Stimulated activated CD8-positive, alpha-beta memory T cell treated with anti-CD3 and anti-CD28 coated beads, Interleukin-2, amount 100 ng/mL, for 1 hour (primary cell): ENCODE measurements at regions not wholly inside any gene's neighbourhood (a gene's known extent, or its start where the extent isn't known, plus 50 kb on each side); places are given as distances from the start of the nearest gene placed in this dataset.
"Not testable (repeated sequence)": the region's sequence is repeated elsewhere in the genome, so short reads cannot be mapped to it uniquely, and the experiment has no call there.

Experiments used
- DNase-seq, 2 donors: peaks; one replicate each; pipeline ENCODE4 v3.0.0-alpha.2; 2020; ENCODE audit warnings: low read depth in 2 of 2

DNA sequence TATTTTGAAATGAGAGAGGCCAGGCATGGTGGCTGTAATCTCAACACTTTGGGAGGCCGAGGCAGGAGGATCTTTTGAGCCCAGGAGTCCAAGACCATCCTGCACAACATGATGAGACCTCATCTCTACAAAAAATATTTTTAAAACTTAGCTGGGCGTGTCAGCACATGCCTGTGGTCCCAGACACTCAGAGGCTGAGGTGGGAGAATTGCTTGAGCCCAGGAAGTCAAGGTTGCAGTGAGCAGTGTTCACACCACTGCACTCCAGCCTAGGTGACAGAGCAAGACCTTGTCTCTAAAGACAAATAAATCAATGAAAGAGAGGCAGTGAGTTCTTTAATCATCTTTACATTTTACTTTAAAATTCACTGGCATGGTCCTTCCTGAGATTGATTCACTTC lies 124.5 kb downstream of the DUSP6 start:
- DNase-seq = no peak

DNA sequence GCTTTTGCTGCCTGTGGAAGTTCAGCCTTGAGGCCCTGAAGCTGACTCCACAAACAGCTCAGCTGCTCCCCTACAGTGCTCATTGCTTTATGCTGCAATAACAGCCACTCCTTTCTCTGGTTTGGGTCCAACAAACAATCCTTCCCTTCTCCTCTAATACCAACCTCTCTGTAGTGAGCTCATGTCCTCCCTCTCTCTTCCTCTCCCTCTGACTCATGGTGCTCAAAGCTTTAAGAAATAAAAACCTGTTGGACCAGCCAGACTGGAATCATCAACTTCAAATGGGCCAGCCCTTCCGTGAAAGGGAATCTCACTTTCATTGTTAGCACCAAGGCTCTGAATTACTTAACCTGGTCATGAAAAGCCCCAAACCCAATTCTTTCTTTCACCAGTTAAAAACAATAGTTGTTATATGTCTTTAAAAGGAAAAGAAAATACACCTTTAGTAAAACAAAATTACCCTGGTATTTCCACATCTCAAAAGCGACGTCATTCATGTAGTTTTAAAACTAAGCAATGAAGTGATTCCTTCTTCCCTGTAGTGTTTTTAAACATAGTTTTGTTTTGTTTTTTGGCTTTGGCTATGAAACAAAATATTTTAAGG lies 126.4 kb downstream of the DUSP6 start:
- no peak for DNase-seq

DNA sequence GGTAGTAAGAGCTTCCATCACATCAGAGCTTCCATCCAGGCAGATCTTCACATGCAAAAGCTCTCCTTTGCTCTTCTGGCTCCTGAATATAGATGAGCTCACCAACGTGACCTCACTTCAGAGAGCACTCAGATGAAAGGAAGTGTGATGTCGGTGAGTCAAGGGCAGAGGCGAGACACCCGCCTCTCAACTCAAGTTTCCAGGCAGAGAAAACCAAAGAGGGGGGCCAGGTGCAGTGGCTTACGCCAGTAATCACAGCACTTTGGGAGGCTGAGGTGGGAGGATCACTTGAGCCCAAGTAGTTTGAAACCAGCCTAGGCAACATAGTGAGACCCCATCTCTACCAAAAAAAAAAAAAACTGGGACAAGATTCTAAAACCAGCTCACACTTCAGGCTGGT lies 126.9 kb downstream of the DUSP6 start:
- peak; percentile 43 to 46 for DNase-seq

GRCh38 chr12:89222580-89222979 lies 129.7 kb downstream of the DUSP6 start:
- not testable (repeated sequence) for DNase-seq

DNA sequence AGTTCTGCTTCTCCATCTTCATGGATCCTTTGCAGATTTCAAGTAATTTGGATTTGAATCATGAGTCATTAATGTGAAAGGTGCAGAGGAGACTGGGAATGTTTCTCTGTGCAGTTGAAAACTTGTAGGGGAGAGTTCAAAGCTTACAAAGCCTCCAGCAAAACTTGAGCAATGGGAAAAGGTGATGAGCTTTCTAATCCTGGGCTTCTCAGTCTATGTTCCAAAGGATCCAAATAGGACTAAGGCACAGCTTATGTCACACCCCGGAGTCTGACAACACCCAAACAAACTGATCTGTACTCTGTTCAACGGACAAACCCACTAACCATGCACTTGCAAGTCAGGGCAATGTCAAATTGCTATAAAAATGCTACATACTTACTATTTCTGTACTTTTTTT lies 134.8 kb downstream of the DUSP6 start:
- no peak for DNase-seq

DNA sequence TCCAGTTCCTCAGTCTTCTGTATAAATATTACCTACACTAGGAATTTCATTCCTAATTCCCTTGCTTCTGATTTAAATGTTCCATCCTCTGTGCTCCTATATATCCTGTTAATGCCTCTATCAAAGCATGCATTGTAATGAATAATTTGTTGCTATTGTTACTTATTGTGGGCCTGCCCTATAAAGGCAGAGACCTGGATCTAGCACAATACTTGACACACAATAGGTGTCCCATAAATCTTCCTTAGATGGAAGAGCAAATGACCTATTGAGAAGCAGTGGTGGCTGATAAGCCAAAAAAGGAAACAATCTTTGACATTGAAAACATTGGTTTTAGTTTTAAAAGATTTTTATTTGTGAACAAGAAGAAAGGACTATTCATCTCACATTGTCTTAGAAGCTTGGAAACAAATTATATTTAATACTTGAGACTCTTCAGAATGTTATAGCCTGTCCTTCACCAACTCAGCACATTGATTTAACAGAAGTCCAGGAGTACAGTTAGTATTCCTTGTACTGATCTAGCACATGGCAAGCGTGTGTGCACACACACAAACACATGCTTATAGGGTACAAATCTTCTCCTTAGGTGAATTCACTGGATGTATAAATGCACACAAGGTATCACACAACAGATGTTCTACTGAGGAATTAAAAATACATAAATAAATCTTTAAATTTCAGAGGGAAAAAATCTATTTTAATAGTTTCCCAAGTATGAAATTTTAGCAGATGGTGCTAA lies 135.9 kb downstream of the DUSP6 start:
- no peak for DNase-seq

DNA sequence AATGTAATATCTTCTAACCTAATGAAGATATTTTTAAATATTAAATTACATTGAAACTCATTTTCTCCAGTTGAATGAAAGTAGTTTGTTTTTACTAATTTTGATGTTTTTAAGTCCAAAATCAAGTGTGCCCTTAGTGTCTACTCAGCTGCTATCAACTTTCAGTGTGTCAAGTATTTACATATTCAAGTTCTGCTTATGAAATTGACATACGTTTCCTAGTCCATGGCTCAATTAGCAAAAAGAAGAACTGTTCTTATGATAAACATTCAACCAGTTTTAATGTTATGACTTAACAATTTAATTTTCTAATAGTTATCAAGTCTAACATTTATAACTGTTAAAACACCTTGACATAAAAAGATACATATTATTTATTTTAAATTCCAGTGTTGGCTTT lies 137.1 kb downstream of the DUSP6 start:
- DNase-seq = no peak

DNA sequence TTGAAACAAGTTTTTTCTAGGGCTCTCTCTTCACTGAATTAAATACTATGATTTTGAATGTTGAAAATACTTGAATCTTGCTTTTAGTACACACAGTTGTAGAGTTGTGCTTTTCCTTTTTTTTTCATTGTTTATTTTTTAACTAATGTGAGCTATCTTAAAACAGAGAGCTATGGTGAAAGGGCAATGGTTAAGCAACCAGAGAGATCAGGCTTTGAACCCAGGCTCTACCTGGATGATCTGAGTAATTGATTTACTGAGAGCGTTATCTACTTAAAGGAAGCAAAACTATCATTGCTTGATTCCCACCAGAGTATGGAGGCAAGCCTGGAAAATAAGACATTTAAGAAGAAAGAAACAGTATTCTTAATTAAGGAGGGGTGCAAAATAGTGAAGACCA lies 138.6 kb downstream of the DUSP6 start:
- no peak for DNase-seq

GRCh38 chr12:89213139-89213538 lies 139.2 kb downstream of the DUSP6 start:
- DNase-seq = no peak

DNA sequence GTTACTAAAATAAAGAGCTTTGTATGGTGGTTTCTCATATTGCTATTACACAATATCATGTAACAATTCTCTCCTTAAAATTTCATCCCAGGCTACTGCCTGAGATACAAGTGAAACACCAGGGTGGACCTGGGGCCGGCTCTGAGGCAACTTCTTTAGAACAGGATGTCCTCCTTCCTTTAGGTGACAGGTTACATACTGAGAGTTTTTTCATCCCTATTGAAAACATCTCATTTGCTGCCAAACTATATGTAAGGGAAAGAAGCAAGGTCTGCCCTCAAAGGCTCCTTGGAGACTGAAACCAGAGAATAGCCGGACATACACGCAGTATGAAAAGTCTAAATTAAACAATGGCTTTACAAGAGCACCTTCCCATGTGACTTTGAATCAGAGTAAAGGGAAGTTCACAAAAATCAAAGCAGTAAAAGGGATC lies 139.9 kb downstream of the DUSP6 start:
- DNase-seq = no peak

DNA sequence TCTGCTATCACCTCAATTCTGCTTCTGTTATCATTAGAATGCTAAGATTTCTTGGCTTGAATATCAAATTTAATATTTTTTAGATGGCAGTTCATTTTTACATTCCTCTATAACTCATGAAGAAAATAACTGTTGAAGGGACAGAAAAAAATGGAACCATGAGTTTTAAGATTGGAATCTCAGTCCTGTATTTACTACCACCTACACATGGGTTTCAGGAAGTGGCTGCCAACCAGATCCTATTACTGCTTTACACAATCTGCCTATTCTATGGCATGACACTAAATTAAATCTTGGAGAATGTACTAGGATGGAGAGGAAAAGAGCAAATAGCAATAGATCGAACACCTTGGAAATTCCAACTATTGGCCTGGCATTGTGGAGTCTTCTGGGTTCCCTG lies 140.8 kb downstream of the DUSP6 start:
- no peak for DNase-seq

DNA sequence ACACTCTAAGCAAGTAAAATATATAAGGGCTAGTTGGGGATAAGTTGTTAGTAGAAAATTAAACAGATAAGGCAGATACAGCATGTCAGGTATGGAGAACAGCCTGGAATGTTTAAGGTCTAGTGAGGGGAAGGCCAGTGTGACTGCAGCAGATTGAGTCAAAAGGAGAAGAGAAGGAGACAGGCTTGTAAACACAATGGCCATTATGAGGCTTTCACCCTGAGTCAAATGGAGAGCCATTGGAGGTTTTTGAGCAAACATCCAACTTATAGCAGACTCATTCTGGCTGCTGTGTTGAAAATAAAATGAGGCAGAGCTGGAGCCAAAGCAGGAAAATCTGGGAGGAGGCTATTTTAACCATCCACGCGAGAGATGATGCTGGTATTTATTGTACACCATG lies 142.0 kb downstream of the DUSP6 start:
- no peak for DNase-seq

DNA sequence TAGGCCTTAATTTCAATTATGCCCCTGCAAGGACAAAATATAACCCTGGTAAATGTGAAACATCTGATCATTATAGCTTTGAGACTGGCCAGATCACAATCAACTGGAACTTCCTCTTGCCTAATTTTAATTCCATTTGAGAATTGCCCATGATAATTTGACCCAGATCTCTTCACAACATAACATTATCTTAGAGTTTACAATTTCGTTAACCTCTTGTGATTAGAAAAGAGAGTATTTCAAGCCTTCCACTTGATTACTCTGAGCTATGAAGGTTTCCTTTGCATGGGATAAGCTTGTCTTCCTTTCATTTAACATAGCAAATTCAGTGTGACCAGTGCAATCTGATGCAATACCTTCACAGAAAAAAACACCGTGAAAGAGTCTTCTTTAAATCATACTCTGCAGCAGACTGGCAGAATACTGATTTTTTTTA lies 143.6 kb downstream of the DUSP6 start:
- DNase-seq = no peak

DNA sequence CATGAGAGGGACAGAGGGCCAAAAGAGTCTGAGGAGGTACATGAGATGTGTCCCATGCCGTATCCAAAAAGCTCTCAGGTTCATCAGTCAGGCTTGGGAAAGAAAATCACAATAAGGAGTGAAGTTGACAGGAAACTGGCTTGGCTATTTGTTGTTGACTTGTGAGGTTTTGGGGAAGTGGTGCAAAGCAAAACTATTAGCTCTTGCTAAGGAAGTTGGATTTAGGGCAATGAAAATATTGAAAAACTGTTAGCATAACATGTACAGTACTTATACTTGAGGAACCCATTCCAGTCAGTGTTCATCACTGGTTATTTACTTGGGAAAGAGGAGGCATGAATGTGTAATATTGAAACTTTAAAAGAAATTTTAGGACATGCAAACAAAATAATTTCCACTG lies 145.9 kb downstream of the DUSP6 start:
- DNase-seq = no peak

- DNase-seq = no peak
Observed at GRCh38 chr12:89205517-89205916, 146.8 kb downstream of the DUSP6 start.

GRCh38 chr12:89203144-89203543 lies 149.2 kb downstream of the DUSP6 start:
- no peak for DNase-seq

- DNase-seq = no peak
Observed at GRCh38 chr12:89200217-89200616, 152.1 kb downstream of the DUSP6 start.

DNA sequence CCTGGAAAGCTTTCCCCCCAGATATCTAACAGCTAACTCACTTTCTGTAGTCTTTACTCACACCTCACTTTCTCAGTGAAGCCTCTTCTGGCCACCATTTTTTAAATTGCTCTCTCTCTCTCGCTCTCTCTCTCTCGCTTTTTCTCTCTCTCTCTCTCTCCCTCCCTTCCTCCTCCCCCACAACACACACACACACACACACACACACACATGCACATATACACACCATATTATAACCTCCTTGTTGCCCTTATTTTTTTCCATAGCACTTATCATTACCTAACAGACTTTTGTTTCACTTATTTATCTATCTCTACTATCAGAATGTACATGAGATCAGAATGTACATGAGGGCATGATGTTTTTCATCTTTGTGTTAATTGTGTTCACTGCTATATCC lies 156.8 kb downstream of the DUSP6 start:
- DNase-seq = no peak

DNA sequence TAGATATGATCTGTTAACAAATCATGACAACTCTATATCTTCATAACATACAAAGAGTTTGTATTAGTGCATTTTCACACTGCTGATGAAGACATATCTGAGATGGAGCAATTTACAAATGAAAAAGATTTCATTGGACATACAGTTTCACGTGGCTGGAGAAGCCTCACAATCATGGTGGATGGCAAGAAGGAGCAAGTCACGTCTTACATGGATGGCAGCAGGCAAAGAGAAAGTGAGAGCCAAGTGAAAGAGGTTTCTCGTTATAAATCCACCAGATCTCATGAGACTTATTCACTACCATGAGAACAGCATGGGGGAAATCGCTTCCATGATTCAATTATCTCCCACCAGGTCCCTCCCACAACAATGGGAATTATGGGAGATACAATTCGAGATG lies 157.6 kb downstream of the DUSP6 start:
- DNase-seq = no peak

GRCh38 chr12:89192429-89192828 lies 159.9 kb downstream of the DUSP6 start:
- no peak for DNase-seq

- DNase-seq = not testable (repeated sequence)
Observed at GRCh38 chr12:89191597-89191996, 160.7 kb downstream of the DUSP6 start.

DNA sequence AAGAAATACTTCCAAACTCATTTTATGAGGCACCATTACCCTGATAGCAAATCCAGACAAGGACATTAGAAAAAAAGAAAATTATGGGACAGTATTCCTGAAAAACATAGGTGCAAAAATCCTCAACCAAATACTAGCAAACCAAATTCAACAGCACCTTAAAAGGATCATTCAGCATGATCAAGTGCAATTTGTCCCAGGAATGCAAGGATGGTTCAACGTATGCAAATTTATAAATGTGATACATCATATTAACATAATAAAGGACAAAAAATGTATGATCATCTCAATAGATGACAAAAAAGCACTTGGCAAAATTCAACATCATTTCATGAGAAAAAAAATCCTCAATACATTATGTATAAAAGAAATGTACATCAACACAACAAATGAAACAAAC lies 162.9 kb downstream of the DUSP6 start:
- no peak for DNase-seq

- DNase-seq = no peak
Observed at GRCh38 chr12:89187507-89187906, 164.8 kb downstream of the DUSP6 start.

DNA sequence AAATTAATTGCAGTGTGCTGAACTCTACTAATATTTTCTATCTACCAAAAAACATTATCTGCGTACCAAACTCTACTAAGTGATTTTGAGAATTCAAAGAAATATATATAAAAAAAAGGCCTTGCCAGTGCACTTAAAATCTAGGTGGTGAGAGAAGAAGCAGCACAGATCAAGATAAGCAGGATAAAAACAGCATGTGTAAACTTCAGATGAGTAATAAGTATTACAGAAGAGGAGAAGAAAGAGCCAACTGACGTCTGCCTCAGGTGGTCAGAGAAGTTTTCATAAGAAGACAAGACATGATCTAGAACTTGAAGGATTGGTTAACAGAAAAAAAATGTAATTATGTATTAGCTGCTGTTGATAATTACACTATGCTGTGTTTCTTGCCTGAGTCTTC lies 166.4 kb downstream of the DUSP6 start:
- no peak for DNase-seq
